T47D (cell line): ENCODE measurements at regions not wholly inside any gene's neighbourhood (a gene's known extent, or its start where the extent isn't known, plus 50 kb on each side); places are given as distances from the start of the nearest gene placed in this dataset.

ENCODE experiments used
- DNase-seq, 2 experiments: peaks; one replicate each; pipeline versions ENCODE4 v3.0.0 to v3.0.0-alpha.2; 2011 to 2012; ENCODE audit warnings: low read depth in 1 of 2, low spot score in 1 of 2
- JUND ChIP-seq: IDR thresholded peaks from 2 replicates; pipeline ENCODE4 v1.6.1; 2012; ENCODE audit warnings: low read depth
- in situ Hi-C: cut with HindIII; loops from 2 replicates; pipeline ENCODE4 v1.10.0; 2016; ENCODE audit warnings: low sequenced_read_pairs, low pct_unique_long_range_greater_than_20kb

DNA sequence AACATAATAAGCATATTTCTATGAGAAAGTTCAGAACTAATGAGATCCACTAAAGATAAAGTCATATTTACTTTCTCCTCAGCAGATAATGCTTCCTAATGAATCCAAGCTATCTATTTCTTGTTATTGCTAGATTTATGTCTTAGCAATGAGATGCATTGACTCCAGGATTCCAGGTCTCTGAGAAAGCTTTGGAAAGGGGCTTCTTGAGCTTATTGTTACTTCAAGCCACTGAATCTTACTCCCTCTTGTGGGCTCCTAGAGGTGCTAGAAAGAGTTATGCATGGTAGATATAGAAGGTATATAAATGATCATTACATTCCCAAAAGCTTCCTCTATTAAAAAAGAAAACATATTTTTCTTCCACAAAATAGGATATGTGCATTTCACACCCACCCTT is 246.4 kb upstream of the ADAMTS5 start:
- in situ Hi-C loops = no loop called here
- TF ChIP-seq JUND = no peak
- no peak for DNase-seq

DNA sequence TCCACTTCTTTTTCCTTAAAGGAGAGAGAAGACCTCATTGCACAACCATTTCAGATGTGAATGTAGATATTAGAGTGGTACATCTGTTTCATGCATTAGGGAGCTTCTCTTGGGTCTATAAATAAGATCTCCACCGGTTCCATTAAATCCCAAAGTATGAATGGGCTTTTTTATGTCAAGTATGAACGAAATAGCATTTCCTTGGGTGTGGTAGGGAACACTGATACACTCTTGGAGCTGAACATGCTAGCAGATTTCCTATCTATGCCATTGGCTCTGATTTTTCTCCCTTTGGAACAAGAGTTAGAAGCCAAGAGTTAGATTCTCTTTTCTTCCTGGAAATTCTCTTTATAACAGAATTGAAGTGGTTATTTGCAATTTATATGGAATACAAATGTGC is 245.6 kb upstream of the ADAMTS5 start:
- in situ Hi-C loops = no loop called here
- TF ChIP-seq JUND = no peak
- DNase-seq = no peak

DNA sequence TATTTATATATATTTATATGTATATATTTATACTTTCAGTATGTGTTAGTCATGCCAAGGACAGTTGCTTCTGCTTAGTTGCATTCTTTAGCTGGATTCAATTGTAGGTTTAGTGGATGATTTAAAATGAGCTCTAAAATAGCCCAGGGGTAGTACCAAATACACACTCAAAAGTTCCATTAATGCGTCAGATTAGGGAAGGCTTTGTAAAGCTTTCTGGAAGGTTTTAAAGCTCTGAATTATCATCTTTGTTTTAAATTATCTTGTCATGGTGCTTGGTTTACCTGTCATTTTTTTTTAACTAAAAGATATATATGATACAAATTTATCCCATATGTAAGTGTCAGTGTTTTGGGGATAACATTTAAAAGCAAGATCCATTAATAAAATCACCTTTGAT is 242.7 kb upstream of the ADAMTS5 start:
- no peak for DNase-seq
- in situ Hi-C loops = no loop called here

DNA sequence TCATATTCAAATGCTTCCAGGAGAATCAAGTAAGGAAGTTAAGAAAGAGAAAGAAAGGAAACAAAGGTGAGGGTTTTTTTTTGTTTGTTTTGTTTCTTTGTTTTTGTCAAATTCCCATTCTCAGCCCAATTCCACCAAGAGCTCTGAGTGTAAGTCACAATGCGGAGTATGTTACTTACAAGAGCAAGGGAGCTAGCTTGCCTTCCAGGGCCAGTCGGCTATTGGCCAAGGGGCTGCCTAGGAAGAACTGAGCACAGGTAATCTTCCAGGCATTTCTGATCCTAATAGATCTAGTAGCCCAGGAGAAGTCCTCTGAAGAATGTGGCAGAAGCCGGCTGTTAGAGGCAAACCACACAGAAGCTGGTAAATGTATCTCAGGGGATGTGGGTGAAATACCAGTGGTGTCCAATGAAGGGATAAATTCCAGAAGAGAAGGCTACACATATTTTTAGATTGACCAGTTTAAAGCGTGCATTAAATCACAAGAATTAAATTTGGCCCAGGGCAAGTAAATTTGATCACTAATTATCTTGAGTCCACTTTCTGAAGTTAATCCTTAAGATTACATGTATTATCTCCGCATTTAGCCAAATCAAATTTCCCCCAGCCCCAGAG is 239.6 kb upstream of the ADAMTS5 start:
- no peak for DNase-seq
- no peak for TF ChIP-seq JUND
- in situ Hi-C loops = no loop called here

More for the DNA sequence above, 242.7 kb upstream of the ADAMTS5 start:
- TF ChIP-seq JUND = no peak

DNA sequence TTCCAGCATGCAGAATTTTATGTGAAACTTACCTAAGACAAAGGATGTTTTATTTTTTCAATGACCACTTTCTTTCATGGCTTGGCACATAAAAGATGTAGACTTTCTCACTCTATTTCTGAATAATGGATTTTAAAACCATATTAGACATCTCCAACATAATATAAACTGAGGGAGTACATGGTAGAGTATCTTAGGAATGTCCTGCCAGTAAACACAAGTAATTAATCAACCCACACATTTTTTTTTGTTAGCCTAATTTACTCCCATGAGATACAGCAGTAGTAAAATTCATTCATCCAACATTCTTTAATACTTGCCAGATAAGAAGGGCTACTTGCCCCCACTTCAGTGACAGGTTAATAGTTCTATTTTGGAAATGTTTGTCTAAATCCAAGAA is 235.4 kb upstream of the ADAMTS5 start:
- TF ChIP-seq JUND = no peak
- no peak for DNase-seq
- in situ Hi-C loops = no loop called here

DNA sequence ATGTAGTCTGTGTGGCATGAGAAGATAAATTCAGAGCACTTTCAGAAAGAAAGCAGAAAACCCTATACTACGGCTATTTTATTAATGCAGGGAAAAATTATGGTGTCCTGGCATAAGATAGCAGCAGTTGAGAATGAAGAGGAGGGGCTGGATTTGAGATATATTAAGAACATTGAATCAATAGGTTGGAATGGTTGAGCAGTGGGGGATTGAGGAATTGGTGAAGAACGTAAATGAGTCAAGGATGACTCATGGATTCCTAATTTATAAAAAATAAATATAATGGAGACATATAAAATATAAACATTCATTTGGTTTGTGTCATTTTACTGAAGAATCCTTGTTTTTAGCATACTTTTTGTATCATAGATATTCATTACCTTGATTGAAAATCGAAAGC is 234.3 kb upstream of the ADAMTS5 start:
- in situ Hi-C loops = no loop called here
- no peak for TF ChIP-seq JUND
- no peak for DNase-seq

DNA sequence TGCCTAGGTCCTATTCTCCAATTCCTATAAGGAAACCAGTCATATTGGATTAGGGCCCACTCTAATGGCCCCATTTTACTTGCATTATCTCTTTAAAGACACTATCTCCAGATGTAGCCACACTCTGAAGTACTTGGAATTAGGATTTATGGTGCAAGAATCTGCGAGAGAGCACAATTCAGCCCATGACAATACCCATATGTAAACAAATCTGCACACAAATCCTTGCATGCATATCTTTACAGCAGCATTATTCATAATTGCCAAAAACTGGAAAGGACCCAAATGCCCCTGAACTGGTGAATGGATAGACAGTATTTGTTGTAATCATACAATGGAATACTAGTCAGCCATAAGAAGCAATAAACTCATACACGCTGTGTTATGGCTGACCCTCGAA is 229.8 kb upstream of the ADAMTS5 start:
- TF ChIP-seq JUND = no peak
- in situ Hi-C loops = no loop called here
- no peak for DNase-seq

DNA sequence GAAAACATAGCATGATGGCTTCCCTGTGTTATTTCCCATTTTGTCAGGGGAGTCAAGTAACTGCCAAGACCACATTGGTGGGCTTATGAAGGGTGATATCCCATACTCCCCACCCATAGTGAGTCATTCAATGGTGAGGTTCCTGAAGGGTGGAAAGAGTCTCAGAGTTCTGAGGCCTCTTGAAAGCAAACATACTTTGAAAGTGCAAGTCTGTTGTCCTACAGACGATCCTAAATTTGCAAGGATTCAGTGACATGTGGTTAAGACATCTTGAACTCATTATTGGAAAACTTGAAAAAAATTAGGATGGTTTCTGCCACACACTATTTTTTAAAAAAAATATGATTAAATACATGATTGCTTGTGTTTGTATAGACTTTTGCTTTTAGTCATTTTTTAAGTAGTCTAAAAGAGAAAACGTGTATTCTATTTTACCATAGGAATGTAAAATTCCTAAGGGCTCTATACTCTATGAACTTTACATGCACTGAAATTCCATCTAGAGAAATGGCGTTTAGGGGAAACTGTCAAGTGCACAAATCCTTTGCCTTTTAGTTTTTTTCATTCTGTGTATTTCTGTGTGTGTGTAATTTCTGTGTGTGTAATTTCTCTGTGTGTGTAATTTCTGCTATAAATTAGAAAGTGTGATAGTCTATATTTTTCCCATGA is 225.5 kb upstream of the ADAMTS5 start:
- in situ Hi-C loops = no loop called here
- DNase-seq = no peak
- TF ChIP-seq JUND = no peak

DNA sequence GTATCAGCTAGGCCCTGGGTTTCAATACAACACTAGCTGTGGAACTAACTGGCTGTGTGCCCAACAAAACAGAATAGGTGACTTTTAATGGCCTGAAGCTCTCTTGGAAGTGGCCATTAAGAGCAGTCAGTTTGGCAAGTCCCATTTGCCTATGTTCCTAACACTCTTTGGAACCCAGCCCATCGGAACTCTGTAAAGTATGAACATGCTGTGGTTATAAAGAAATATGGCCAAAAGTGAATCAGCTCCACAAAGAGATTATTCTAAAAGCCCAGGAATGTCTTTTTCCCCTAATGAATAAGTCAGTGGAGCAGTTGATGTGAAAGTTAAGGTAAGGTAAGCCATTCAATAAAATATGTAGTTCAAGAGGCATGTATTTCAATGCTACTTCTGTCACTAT is 223.7 kb upstream of the ADAMTS5 start:
- in situ Hi-C loops = no loop called here
- DNase-seq = peak in 1 of 2 experiments; percentile 45
- no peak for TF ChIP-seq JUND

DNA sequence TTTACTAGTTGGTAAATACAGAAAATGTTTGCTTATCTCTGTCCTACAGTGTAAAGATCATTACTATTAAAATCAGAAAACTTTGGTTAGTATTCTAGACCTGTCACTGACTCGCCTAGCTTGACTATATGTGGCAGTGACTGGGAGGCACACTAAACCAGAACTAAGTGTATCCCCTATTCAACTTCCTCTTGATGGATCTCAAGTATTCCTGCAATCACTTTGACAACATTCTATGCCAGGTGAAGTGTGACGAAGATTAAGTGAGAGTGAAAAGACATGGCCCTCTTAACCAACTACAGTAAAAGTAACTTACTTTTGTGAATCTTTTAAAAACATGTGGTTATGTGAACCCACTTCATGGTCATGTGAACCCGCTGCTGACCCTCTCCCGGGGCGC is 223.0 kb upstream of the ADAMTS5 start:
- in situ Hi-C loops = no loop called here
- no peak for TF ChIP-seq JUND
- no peak for DNase-seq

DNA sequence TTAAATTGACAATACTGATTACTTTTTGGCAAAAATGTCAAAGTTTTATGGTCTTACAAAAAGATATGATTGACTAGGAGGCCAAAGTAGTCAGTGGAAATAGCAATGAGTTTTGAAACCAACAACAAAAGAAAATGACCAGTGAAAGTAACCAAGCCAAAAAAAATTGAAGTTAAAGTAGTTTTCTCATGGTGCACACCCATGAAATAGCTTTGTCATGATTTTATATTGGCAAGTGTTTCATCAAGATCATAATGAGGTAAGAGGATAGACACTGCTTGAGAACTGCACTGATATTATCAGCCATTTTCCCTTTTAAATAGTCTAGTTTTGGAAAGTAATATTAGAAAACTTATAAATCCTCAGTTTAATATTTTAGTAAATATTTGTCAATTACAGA is 206.2 kb upstream of the ADAMTS5 start:
- DNase-seq = no peak
- in situ Hi-C loops = no loop called here
- TF ChIP-seq JUND = no peak

DNA sequence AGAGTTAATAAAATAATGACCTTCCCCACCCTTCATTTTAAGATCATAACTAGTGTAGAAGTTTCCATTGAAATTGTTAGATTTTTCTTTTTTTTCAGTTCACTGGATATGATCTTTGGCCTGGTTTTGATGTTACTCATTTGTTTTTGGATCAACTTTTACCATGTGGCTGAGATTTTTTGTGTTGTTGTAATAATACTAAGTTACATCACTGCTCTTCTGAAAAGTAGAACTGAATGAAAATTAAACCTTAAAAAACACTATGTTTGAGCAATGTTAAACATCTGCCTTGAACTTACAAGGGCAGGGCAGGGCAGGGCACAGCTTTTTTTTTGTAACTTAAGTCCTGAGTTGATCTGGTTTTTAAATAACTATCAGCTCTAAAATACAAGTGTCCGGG is 204.8 kb upstream of the ADAMTS5 start:
- TF ChIP-seq JUND = no peak
- in situ Hi-C loops = no loop called here
- DNase-seq = no peak

DNA sequence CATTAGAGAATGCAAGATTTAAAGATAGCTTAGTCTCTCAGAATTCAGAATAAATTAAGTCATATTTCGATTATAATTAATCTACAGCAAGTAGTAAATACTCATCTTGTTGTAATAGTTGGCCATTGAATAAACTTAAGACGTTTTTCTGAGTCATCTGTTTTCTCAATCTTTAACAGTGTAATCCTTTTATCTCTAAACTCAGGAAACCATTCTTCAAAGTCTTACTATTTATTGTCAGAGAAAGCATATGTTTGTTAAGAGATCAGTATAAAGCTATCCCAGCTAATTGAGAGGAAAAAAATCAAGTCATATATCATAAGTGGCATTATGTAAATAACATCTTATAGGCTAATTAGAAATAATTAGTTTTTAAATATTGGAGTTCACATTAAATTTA is 201.2 kb upstream of the ADAMTS5 start:
- no peak for DNase-seq
- in situ Hi-C loops = no loop called here
- TF ChIP-seq JUND = no peak
